Superior temporal gyrus (tissue), 1 donor: ENCODE measurements at regions not wholly inside any gene's neighbourhood (a gene's known extent, or its start where the extent isn't known, plus 50 kb on each side); places are given as distances from the start of the nearest gene placed in this dataset.

Experiments used
- DNase-seq: peaks from one replicate; pipeline ENCODE4 v3.0.0-alpha.2; 2016; ENCODE audit errors: extremely low spot score

DNA sequence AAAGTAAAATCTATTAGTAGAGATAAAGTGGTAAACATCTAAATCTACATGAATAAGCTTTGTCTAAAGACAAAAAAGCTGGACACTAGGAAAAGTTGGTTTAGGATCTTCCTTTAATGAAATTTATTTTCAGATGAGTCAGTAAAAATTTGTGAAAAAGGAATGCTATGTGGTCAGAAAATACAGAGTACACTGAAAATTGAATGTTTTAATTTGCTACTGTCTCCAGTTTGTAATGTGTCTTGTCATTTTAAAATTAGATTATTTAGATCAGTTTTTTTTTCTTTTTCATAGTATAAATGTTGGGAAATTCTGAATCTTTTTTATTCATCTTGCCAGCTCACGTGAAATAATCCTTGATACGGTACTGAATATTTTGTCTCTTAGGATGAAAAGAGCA, 56.9 kb downstream of the SLITRK6 start:
- DNase-seq, result no peak

DNA sequence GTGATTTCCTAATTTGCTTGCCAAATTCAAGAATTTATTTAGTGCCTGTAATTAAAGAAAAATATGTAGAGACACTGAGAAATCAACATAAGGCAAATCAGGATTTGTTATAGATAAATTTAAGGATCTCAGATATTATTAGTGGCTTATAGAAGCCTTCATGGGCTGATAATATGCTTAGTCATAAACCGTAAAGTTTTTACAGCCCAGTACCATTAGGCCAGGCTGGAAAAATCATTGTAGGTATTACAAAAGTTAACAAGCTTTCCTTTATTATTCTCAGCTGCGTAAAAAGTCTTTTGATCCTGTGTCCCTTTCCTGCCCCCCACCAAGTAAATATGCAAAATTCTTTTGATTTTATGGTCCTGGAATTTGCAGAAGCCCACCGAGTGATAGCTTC, 58.2 kb downstream of the SLITRK6 start:
- DNase-seq, result no peak

DNA sequence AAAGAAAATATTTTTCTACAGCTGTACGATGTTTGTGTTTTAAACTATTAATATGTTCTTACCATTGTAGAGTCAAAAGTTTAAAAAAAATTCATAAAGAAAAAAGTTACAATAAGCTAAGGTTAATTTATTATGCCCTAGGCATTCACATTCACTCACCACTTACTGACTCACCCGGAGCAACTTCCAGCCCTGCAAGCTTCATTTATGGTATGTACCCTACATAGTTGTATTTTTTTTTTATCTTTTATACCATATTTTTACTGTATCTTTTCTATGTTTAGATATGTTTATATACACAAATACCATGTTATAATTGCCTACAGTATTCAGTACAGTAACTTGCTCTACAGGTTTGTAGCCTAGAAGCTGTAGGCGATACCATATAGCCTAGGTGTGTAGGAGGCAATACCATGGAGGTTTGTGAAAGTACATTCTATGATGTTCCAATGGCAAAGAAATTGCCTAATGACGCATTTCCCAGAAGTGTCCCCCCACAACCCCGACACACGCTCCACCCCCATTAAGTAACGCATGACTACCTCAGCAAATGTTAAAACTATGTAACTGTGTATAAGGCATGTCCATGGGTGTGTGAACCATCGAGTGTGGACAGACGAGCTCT, 60.4 kb downstream of the SLITRK6 start:
- no peak for DNase-seq

DNA sequence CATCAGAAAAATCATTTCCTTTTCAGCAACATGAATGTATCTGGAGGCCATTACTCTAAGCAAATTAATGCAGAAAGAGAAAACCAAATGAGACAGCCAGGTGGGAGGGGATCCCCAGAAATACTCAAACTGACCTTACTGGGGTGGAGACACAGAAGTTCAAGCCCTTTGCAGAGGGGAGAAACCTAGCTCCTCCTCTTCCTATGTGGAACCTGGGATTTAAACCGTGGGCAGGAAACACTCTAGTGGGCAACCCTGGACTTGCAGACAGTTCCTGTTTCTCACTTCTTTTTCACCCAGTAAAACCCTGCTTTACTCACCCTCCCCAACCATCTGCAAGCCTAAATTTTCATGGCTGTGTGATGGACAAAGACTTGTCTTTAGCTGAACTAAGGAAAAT, 61.3 kb downstream of the SLITRK6 start:
- no peak for DNase-seq

DNA sequence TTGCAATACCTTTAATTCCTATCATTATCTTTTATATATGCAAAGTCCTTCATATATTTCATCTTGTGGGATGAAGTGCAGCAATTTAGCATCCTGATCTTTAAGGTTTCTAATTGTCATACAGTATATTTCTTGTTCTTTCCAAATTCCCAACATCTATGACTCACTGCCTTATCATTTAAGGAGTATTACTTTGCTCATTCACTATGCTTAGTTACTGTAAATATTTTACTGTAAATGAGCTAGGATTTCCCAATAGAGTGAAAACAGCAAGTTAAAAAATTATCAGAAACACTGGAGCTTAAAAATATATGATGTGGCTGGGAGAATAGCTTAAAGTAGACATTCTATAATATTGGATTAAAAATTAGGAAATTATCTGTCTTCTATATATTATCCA, 69.9 kb downstream of the SLITRK6 start:
- DNase-seq, result no peak

DNA sequence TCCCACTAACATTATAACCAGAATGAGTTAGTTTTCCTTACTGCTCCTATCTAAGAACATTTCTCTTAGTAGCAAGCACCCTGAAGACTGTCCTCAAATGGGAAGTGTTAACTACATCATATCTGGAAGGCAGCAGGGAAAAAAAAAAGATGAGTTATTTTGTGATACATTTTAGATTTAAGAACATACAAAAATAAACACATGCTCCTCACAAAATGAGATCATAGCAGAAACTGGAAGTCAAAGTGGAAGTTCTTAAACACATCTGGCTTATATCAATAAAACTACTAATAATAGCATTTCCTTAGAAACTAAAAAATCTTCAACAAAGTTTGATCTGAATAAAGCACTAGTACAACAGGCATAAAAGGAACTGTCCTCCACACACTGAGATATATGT, 70.4 kb downstream of the SLITRK6 start:
- DNase-seq, result no peak

DNA sequence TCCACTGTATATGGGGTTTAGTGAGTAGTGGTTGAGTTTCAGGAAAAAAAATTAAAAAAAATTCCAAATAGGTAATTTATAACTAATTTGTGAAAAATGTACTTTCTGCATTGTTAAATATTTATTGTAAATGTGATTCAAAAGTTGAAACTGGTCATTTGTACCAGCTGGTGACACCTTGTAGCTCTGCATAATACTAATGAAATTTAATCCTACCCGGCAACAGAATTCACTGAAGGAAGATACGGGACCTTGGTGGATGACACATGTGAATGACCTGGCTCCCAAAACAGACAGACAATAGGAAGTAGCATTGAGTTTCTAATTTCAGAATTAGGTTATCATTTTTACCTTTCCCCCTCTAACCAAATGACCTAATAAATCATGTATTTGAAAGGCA, 73.8 kb downstream of the SLITRK6 start:
- DNase-seq, result no peak

DNA sequence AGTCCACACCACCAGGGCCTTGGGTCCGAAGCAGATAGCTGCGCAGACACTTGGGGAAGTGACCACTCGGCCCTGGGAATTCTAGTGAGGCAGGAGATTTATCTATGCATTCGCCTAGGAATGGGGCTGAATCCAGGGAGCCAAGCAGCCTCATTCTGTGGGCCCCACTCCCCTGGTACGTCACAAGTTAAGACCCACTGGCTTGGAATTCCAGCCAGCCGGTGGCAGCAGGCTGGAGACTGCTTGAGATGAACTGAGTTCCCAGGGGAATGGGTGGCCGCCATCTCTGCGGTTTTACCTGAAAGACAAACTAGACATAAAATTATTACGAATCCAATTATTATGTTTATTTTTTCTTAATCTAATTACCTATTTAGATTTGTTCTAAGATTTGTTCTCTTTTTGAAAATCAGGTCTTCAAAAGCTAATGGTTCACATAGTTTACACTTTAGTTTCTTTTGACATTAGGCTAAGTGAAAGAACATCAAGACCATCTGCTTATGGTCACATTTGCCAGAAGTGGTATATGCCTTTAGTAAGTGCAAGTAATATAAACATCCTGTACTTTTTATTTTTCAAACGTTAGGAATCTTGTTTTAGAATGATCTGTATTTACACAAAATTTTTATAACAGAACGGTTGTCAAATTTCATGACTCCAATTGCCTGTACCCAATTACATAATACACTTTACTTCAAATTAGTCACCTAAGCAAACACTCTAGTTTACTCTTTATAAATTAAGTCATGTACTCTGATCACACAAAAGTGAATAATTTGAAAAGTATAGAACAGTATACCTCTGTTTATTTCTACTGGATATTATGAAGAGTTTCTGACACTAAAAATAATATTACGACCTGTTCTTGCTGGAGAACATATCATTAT, 74.4 kb downstream of the SLITRK6 start:
- DNase-seq, result no peak

DNA sequence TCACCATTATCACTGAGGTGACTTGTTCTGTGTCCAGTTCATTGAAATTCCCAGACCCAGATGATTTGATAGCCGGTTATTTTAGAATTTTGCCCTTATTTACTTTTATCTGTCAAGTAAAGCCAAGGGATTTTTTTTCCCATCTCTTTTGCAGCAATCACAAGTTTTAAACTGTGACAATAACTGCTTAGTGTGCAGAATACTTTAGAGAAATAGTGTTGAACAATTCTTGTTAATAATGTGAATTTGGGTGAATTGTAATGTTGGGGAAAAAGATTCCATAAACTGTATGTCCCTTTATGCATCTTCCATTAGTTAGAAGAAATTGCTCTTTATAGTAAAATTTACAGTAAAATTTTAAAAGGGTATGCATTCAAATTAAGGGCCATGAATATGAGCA, 79.5 kb downstream of the SLITRK6 start:
- DNase-seq, result no peak

DNA sequence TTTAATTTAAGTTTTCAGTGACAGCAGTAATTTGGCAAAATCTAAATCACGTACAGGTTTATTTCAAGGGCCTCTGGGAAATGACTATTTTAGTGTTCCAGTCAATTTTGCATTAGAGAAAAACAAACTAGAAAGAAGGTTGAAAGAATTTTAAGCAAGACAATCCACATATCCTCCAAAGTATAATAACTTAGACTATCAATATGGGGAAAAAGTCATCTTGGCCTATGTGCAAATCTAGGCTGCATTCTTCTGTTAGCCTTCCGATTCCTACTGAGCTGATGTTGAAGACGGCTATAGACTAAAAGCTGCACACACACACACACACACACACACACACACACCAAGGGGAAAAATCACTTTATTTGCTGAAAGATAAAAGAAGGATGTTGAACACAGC, 81.3 kb downstream of the SLITRK6 start:
- DNase-seq, result no peak

DNA sequence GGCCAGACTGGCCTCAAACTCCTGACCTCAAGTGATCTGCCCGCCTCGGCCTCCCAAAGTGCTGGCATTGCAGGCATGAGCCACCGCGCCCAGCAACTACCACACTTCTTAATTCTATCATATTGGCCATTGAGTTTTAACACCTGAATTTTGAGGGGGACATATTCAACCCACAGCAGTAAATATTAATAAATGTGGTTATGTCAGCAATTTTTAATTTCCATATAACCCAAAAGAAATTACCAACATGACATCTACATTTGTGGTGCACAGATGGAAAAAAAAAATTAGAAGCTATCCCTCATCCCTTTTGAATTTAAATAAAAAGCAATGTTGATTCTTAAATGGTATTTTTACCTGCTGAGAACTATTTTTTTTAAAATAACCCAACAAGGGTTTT, 88.7 kb downstream of the SLITRK6 start:
- DNase-seq, result no peak

DNA sequence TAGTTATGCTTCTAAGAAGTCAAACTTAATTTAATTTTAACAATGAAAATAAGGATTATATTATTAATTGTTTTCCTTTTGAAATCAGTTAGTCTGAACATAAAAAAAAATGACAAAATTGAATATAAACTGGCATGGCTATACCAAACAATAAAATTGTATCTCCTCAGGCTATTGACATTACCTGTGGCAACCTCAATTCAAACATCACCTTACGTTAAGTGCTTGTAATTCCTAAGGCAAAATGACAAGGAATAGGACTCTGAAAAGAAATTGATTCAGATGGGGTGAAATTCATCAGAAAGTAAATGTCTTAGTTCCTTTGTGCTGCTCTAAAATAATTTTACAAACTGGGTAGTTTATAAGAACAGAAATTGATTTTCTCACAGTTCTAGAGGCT, 89.5 kb downstream of the SLITRK6 start:
- no peak for DNase-seq

DNA sequence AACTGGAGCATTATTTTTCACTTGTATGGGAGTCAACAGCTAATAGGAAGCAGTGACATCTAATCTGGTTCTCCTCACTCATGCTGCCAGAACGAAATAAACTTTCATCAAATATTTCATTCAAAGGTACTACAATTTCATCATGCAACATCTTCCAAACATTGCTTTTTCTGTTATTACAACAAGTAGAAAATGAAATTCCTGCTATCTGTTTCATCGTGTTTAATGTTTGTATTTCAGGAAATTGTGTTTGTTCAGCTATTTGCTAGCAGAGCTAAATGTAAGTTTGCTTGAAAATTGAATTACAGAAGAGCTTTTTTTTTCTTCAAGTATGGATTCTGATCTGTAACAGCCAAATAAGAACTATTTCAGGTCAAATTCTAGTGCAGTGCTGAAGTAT, 90.1 kb downstream of the SLITRK6 start:
- DNase-seq, result no peak

DNA sequence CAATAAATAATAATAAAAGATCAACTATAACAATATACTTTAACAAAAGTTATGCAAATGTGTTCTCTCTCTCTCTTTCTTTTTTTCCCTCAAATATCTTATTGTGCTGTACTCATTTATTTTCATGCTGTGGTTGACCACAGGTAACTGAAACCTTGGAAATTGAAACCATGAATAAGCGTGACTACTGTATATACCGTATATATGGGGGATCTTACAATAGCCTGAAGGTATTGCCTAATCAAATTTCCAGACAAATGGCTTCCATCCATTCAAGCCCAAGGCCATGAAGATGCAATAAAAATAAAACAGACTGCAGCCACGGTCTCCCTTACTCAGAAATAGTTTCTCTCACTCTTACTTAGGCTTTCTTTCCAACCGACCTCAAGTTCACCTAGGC, 98.3 kb downstream of the SLITRK6 start:
- no peak for DNase-seq

DNA sequence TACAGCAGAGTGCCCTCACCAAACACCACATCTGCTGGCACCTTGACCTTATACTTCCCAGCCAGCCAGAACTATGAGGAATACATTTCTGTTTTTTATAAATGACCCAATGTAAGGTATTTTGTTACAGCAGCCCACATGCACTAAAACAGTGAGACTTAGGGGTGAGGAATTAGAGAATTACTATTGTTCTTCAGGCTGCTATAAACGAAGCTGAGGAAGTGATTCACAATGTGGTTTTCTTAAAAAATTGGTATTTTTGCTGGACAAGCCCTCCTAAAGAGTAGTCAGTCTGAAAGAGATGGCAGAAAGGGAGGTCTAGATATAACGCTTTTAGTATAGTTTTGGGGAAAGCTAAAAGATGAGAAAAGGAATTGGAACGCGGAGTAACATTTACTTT, 101.0 kb downstream of the SLITRK6 start:
- DNase-seq, result no peak

DNA sequence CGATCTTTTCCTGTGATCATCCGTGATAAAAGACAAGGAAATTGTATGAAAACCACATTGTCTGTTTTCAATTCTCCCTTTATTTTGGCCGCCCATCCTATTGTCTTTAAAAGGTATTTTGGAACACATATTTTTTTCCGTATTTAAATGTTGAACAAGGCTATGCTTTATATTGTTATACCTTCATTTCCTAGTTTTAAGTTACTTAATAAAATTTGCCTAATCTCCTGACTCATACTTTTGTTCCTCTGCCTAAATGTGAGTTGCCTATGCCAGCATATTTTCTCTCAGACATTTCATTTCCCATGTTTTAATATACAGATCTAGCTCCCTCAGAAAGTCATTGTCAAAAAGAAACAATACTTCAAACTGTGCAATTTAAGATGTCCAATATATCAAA, 104.2 kb downstream of the SLITRK6 start:
- DNase-seq, result no peak

DNA sequence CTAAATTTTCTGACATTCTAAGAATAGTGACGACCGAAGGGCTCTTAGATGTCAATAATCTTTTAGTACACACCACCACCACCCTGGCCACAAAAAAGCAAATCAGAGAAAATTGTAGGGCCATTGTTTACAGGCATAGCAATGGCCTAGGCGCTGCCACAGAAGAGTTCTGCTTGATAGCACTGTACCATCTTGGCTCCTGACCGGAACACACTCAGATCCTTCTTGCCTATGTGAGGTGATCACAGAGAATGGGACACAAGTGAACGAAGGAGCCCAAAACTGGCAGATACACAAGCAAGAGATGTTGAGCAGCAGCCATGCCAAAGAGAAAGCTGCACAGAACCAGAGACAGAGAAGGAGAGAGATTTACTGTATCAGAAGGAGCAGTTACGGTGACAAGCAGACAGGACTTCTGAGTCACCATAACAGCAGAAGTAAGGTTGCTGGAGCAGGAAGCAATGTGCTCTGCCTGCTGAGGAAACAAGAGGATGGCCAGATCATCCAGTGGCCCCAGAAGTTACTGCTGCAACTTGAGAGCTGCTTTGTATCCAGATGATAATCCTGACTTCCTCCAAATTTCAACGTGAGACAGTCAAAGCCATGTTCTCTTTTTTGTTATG, 105.2 kb downstream of the SLITRK6 start:
- no peak for DNase-seq

DNA sequence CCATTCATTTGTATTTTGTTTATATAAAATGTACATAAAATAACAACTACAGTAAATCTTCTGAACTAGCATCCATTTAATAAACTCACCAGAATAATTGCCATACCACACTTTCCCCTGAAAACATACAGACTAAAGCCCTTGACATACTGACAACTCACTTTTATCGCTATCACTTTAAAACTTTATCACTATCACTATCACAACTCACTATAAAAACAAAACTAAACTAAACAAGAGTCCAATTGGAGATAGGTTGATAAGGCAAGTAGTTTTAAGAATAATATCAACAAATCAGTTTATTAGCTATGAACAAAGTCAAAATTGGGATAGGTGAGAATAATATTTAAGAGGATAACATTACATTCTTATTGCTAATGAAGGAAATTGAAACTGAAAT, 108.9 kb downstream of the SLITRK6 start:
- DNase-seq, result no peak

DNA sequence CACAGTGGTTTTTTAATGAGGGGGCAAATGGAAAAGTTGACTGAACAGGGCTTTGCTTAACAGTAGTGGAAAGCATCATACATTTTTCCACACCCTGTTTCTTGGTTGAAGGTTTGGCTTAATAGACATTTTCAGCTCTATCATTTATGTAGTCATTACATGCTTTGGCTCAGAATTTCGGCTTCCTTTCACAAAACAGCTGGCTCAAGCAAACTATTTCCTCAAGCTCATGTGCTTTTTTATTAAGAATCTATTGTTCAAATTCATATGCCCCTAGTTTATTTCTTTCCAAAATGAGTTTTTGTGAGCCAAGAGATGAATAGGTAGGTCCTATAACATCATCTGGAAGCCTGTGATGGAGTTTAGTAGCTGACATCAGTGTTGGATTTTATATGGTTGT, 113.8 kb downstream of the SLITRK6 start:
- no peak for DNase-seq

DNA sequence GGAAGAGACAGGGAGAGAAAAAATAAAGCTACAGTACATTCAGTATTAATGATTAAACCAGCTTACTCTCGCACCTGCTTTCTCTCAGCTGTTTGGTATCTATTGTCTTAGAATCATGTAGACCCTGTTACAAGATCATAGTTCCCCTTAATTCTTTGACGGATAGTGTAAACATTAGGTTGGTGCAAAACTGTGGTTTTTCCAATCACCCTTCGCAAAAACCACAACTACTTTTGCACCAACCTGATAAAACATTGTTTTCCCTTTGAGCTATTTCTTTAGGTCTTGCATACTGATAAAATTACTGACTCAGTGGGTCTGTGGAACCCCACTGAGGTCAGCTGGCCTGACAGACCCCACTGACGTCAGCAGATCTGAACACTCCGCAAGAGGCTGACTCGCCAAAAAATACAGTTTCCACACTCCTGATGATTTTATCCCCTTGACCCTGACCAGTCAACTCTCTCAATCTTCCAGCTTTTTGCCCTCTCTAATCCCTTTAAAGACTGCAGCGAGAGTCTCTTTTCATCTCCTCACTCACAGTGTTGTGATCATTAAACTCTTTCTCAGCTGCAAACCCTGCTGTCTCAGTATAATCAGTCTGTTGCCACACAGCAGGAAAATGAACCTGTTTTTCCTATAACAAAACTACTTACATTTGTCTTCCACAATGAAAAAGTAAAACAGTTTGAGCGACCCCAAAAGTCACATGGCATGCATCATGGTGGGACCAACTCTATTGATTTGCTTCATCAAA, 123.9 kb downstream of the SLITRK6 start:
- DNase-seq, result no peak

DNA sequence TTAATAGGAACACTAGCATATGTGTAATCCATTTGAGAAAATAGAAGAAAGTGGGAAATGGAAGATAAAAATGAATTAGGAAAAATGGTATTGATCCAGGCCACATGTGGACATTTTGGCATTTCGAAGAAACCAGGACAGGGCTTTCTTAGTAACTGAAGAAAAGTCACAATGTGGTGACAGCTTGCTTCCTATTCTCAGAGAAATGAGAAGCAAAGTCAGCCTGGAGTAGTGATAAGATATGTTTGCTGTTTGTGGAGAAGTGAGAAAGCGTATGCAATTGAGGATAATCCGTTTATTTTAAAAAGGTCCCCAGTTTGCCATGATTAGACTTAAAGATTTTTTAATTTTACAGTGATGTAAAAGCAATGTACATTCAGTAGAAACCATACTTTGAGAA, 127.9 kb downstream of the SLITRK6 start:
- no peak for DNase-seq

DNA sequence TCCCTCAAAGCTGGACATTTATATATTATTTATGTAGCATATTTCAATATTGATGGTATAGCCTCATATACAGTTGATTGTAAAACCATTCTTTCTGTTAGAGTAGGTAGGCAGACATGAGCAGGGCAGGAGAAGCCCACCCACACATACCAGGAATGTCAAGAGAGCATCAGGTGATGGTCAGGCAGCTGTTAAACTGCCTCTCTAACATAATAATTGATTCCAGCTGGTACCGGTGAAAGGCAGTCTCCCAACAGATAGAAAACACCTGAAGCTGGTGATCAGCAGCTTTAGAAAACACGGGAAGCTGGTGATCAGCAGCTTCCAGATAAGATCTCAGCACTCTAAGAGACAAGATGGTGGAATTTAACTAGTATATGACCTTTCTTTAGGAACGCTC, 132.9 kb downstream of the SLITRK6 start:
- no peak for DNase-seq
